MG63 (cell line): ENCODE measurements at regions not wholly inside any gene's neighbourhood (a gene's known extent, or its start where the extent isn't known, plus 50 kb on each side); places are given as distances from the start of the nearest gene placed in this dataset.
A peak's percentile ranks its signal among the peaks of the same experiment; 100 is the strongest.

ENCODE experiments used
- DNase-seq: peaks from one replicate; pipeline ENCODE4 v3.0.0-alpha.2; 2020
- H3K27me3 ChIP-seq: fragments of 250-450 bp; sonication (Bioruptor Pico); 2 replicates; pipeline ENCODE4 v1.5.1; 2020; ENCODE audit warnings: mild to moderate bottlenecking, moderate library complexity
- H3K36me3 ChIP-seq: fragments of 250-450 bp; sonication (Bioruptor Pico); 2 replicates; pipeline ENCODE4 v1.5.1; 2020; ENCODE audit warnings: mild to moderate bottlenecking, moderate library complexity
- H3K4me3 ChIP-seq: fragments of 250-450 bp; sonication (Bioruptor Pico); 2 replicates; pipeline ENCODE4 v1.5.1; 2020; ENCODE audit warnings: mild to moderate bottlenecking, moderate library complexity
- H3K9me3 ChIP-seq: fragments of 250-450 bp; sonication (Bioruptor Pico); 2 replicates; pipeline ENCODE4 v1.5.1; 2020; ENCODE audit warnings: mild to moderate bottlenecking, moderate library complexity

DNA sequence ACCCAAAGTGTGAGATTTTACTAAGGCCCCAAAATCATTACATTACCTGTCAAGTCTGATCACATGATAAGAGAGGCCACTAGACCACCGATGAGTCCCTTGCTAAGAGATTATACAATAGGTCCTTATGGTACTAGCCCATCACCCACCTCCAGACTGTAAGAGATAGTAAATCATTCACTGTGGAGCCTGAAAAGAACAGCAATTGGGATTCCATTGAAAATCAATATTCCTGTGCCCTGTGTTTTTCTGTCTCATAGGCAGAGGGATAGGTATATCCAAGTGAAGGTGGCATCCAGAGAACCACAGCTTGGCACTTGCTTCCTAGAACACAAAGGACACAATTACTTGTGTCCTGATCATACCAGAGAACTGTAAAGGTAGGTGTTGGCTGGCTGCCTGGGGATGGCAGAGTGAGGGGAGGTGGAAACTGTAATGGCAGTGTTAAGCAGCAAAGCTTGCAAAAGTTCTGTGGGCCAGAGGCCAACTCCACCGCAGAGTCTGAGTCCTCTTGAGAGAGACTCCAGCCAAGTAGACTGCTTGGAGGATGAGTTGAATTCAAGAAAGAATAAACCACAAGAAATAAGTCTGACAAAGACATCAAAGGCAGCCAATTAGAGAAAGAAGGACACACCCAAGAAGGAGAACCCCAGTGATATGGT, 102.0 kb upstream of the PIEZO2 start:
- Histone ChIP-seq H3K4me3 (no peak overlapping the region), H3K36me3 (no peaks in the 10 kb centered on the region), H3K27me3 (no peaks in the 10 kb centered on the region), H3K9me3 (no peaks in the 10 kb centered on the region; the same call in 1 of the 2 replicates)
- peak; percentile 86 for DNase-seq

DNA sequence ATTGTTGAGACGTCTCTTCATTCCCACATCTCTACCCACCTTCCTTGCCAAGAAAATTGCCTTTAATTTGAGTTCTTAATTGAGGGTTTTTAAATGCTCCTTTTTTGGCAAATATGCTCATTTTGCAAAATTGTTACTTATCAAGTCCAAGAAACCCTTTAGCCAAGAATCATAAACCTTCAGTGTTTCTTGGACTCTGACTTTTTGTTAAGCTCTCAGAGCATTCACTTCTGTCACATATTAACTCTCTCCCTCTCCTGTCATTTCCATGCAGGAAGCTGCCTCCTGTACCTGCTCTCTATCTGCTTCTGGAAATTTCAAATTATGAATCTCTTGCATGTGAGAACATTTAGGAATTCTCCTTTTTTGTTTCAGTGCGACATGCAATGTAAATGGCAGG, 100.0 kb upstream of the PIEZO2 start:
- Histone ChIP-seq H3K36me3 (no peaks in the 10 kb centered on the region), H3K4me3 (no peak overlapping the region), H3K27me3 (no peaks in the 10 kb centered on the region), H3K9me3 (no peaks in the 10 kb centered on the region; the same call in 1 of the 2 replicates)
- DNase-seq, result no peak

DNA sequence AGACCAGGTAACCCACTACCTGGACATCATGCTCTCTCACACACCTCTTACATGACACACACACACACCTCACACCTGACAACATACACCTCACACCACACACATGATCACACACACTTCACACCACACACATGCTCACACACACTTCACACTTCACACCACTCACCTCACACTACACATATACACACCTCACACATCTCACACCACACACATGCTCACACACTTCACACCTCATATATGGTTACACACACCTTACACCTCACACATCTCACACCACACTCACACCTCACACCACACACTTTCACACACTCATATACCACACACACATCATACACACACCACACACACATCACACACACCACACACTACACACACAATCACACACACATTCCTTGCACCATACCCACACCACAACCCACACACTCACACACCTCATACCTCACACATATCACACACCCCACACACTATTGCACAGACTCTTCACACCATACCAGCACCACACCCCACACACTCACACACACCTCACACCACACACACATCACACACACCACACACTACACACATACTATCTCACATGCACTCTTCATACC, 98.1 kb upstream of the PIEZO2 start:
- Histone ChIP-seq H3K36me3 (no peaks in the 10 kb centered on the region), H3K9me3 (no peaks in the 10 kb centered on the region; the same call in 1 of the 2 replicates), H3K4me3 (no peak overlapping the region), H3K27me3 (no peaks in the 10 kb centered on the region)
- no peak for DNase-seq

DNA sequence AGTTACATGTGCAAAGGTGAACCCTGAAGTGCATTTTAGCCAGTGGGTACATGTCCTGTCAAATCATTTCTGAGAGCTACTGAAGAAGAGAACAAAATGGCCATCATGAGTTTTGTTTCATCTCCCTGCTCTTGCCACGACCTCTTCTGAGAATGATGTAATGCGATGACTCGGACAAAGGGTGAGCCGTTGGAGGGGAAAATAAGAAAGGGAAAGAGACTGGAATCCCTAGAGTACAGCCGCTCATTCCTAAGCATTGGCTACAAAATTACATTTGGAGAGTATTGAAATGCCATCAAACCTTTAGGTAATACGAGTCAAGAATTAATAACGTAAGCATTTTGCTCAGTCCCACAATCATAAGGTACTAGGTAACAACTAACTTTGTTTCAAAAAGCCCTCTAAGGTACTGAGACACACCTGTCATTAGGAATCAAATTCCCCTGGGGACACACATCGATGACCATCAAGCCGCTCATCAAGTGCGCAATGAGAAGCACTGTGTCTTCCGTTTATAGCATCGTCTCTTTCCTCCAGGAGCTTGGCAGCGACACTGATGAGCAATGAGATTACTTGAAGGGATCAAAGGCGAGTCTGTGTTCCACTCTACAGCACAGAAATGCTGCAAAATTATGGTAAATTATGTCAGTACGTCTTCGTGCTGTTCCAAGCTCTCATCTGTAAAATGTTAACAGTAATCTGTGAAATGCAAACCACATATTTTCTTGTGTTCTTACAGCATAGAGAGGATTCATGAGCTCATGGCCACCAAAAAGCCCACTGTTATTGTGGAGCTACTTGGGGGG, 97.3 kb upstream of the PIEZO2 start:
- H3K27me3 ChIP-seq, result no peaks in the 10 kb centered on the region
- no peaks in the 10 kb centered on the region; the same call in 1 of the 2 replicates for H3K9me3 ChIP-seq
- H3K4me3 ChIP-seq, result no peak overlapping the region
- peak; percentile 69 for DNase-seq
- H3K36me3 ChIP-seq, result no peaks in the 10 kb centered on the region

DNA sequence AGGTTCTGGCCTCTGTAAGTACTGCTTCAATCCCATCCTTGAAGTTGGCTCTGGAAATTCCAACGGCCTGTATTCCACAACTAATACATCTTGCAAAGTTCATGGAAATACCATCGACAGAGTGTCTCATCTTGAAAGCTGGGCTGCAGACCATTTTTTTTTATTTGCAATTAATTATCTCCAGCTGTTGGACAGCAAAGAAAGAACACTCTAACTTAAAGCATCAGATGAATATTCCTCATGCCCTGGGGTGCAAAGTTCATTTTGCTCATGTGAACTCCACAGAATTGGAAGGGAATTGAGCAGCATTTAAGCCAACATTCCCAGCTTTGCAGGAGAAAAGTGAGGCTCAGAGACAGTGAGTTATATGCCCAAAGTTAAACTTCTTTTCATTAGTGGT, 96.5 kb upstream of the PIEZO2 start:
- H3K36me3 ChIP-seq, result no peaks in the 10 kb centered on the region
- no peaks in the 10 kb centered on the region; the same call in 1 of the 2 replicates for H3K9me3 ChIP-seq
- H3K4me3 ChIP-seq, result no peak overlapping the region
- H3K27me3 ChIP-seq, result no peaks in the 10 kb centered on the region
- no peak for DNase-seq

DNA sequence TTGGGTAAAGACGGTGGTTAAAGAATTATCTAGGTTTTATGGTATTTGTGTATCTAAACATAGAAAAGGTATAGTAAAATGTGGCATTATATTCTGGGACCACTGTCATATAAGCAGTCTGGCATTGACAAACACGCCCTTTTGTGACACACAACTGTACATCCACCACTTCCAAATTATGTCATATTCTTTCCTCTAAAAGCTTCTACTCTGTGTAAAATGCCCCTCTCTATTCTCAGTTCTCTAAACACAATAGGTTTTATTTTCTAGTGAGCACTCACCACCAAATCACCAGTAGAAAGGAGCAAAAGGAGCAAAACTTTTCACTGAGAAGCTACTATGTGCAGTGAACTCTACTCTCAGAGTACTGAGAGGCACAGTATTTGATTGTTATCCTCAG, 88.1 kb upstream of the PIEZO2 start:
- no peaks in the 10 kb centered on the region for H3K27me3 ChIP-seq
- H3K36me3 ChIP-seq, result no peaks in the 10 kb centered on the region
- no peaks in the 10 kb centered on the region for H3K9me3 ChIP-seq
- no peak overlapping the region for H3K4me3 ChIP-seq
- no peak for DNase-seq

DNA sequence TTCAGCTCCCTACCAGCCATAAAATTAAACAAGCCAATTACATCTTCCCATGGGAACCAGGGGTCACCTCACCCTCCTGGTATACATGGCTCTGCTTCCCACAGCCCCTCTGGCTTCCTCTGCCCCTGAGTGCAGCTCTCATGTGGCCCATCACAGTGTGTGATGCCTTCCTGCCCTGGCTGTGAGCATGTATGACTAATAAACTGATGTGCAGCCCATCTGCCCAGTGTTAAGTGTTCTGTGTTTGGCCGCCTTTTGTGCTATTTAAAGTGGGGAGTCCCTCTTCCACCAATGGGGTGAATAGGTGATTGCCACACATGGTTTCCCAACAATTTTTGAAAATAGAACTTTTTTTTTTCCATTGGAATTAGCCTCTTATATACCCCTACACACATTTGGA, 87.7 kb upstream of the PIEZO2 start:
- Histone ChIP-seq H3K4me3 (no peak overlapping the region), H3K36me3 (no peaks in the 10 kb centered on the region), H3K27me3 (no peaks in the 10 kb centered on the region), H3K9me3 (no peaks in the 10 kb centered on the region)
- DNase-seq, result no peak

DNA sequence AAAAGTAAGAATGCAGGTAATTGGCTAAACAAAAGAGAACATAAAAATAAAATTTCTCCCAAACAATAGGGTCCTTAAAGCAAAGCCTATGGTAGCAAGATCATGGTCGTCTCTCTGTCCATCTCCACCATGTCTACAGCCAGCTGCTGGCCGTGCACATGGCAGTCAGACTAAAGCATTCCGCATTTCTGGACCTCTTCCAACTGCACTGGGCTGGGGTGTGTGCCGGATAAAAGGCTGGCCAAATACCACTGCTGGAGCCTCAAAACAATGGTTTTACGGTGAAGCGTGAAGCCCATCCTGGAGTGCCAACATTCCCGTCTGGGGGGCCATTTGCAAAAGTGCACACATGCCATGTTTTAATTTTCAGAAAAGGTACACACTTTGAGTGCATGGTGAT, 74.8 kb upstream of the PIEZO2 start:
- DNase-seq, result no peak
- Histone ChIP-seq H3K9me3 (no peaks in the 10 kb centered on the region), H3K4me3 (no peak overlapping the region), H3K36me3 (no peaks in the 10 kb centered on the region), H3K27me3 (no peaks in the 10 kb centered on the region)

DNA sequence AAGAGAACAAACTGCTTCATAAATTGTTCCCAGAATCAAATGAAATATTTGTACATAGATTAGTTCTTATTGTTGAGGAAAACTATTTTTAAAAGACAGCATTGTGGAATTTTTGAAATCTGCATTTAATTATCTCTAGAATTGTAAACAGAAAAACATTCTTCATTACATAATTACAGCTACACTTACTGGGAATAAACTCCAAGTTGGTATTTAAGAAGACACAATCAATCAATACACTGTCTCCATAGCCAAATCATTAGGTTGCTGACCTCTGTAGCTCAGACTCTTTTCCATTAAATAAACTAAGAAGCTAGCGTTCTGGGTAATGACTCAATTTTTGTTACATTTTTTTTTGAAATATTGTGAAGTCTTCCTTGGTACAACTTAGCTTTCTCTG, 70.2 kb upstream of the PIEZO2 start:
- no peak for DNase-seq
- H3K4me3 ChIP-seq, result no peak overlapping the region
- no peaks in the 10 kb centered on the region for H3K27me3 ChIP-seq
- no peaks in the 10 kb centered on the region for H3K9me3 ChIP-seq
- H3K36me3 ChIP-seq, result no peaks in the 10 kb centered on the region

DNA sequence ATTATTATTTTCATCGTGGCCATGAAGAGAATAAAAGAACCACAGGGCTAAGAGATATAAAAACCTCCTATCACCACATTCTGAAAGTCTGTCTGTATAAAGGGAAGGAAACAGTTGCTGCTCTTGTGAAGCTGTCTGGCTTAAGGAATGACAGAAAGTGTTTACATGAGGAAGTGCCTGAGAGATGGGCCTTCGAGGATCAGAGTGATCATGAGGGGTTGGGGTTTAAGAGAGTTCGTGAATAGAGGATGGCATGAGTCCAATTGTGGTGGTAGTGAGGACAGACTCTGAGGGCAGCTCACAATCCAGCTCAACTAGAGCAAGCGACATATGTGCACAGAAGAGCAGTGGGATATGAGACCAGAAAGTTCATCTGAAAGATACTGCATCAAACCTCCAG, 65.8 kb upstream of the PIEZO2 start:
- DNase-seq, result no peak

DNA sequence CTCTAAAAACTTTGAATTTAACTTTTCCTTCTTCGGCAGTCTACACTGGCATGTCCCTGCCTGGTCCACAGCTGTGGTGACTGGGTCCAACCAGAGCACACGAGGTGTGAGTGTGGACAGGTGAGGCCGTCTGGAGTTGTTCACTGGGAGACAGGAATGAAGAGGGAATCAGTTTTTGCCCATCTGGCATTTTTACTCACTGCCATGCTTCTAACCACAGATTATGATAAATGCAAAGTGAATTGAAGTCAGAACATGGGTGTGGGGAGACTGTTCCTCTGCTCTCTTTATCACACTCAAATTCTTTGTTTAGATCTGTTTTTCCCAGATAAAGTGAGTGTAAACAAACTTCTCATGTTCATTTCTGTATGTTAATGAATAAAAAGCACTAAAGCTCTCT, 54.7 kb upstream of the PIEZO2 start:
- Histone ChIP-seq H3K4me3 (no peak overlapping the region), H3K27me3 (no peaks in the 10 kb centered on the region), H3K36me3 (no peaks in the 10 kb centered on the region), H3K9me3 (no peaks in the 10 kb centered on the region)
- DNase-seq, result no peak

More for the DNA sequence above, 65.8 kb upstream of the PIEZO2 start:
- Histone ChIP-seq H3K27me3 (no peaks in the 10 kb centered on the region), H3K36me3 (no peaks in the 10 kb centered on the region), H3K4me3 (no peak overlapping the region), H3K9me3 (no peaks in the 10 kb centered on the region)

DNA sequence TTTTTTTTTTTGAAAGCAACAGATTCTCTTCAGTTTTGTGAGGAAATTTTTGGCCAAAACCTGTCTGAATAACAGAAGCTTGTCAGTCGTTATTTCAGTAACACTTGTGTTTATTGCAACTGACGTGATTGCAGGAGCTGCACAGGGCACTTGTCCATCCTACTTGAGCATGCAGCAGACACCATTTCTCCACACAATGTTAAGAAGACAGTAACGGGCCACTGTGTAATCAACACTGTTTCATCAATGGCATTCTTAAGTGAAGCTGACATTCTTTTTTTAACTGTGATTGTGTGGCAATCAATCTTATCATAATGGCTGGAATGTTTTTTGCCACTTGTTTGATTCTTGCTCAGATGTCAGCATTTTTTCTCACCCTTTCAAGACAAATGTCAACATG, 50.1 kb upstream of the PIEZO2 start:
- H3K9me3 ChIP-seq, result no peaks in the 10 kb centered on the region
- H3K36me3 ChIP-seq, result no peaks in the 10 kb centered on the region
- no peak overlapping the region for H3K4me3 ChIP-seq
- no peak for DNase-seq
- no peaks in the 10 kb centered on the region for H3K27me3 ChIP-seq
